Endothelial cell of umbilical vein (primary cell): ENCODE measurements at regions not wholly inside any gene's neighbourhood (a gene's known extent, or its start where the extent isn't known, plus 50 kb on each side); places are given as distances from the start of the nearest gene placed in this dataset.

ENCODE experiments used
- BruUV-seq: library from RNA; stranded (reverse); fragments of 400-500 nt; replicated peaks from 2 replicates; lab custom pipeline; 2021; lab: Mats Ljungman, UMichigan
- CTCF ChIA-PET: fragments of 300-600, 350-600 bp; sonication (Branson Sonifier 250); formaldehyde crosslinking; loops from one replicate; lab custom pipeline; 2021; ENCODE audit warnings: antibody characterized with exemption, inconsistent platforms; lab: Charles Lee
- POLR2A ChIA-PET: fragments of 300-600, 350-600 bp; sonication (Branson Sonifier 250); formaldehyde crosslinking; loops from one replicate; lab custom pipeline; 2021; ENCODE audit warnings: antibody characterized with exemption, inconsistent platforms; lab: Charles Lee
- DNase-seq: peaks from one replicate; pipeline ENCODE4 v3.0.0-alpha.2; 2011; ENCODE audit warnings: low read depth, low spot score
- FAIRE-seq: peaks from 2 replicates; lab custom pipeline; 2011; peaks lifted over from hg19 to GRCh38; lab: Jason Lieb, UNC
- H2AFZ ChIP-seq: 2 replicates; pipeline ENCODE4 v1.6.0; 2012; ENCODE audit warnings: low read depth, low read length, control low read depth, inconsistent platforms
- H3K27ac ChIP-seq: 2 replicates; pipeline ENCODE4 v1.5.1; 2011; ENCODE audit warnings: low read depth, mild to moderate bottlenecking, control low read depth, low read length, moderate library complexity; ENCODE audit not compliant: insufficient read depth
- H3K27me3 ChIP-seq, 2 experiments: 2 replicates each; pipeline versions ENCODE4 v1.6.0 to v1.6.1; 2011; ENCODE audit warnings: low read length in 2 of 2, mixed read lengths in 1 of 2; ENCODE audit not compliant: control insufficient read depth in 2 of 2, insufficient read depth in 2 of 2
- H3K36me3 ChIP-seq, 2 experiments: 2 replicates in 1 of 2; 3 replicates in 1 of 2; pipeline ENCODE4 v1.5.1; 2011; ENCODE audit warnings: low read length in 2 of 2, mild to moderate bottlenecking in 1 of 2, moderate library complexity in 1 of 2; ENCODE audit not compliant: control insufficient read depth in 2 of 2, insufficient read depth in 2 of 2; ENCODE audit errors: extremely low read depth in 1 of 2
- H3K4me1 ChIP-seq: 3 replicates; pipeline ENCODE4 v1.5.1; 2011; ENCODE audit warnings: mild to moderate bottlenecking, low read length; ENCODE audit not compliant: control insufficient read depth, insufficient read depth; ENCODE audit errors: extremely low read depth
- H3K4me2 ChIP-seq: 2 replicates; pipeline ENCODE4 v1.6.1; 2011; ENCODE audit warnings: low read length, control low read depth, mixed read lengths; ENCODE audit not compliant: insufficient read depth
- H3K4me3 ChIP-seq, 3 experiments: fragments of 200-600 bp in 1 of 3; sonication (generic), shearing (Covaris generic) in 1 of 3; replicated peaks in 1 of 3; 2 replicates each; pipeline ENCODE4 v1.5.1; 2011 to 2016; ENCODE audit warnings: control low read depth in 3 of 3, low read length in 3 of 3, mild to moderate bottlenecking in 2 of 3, inconsistent platforms in 1 of 3, low read depth in 1 of 3, moderate library complexity in 1 of 3; ENCODE audit not compliant: insufficient read depth in 1 of 3
- H3K79me2 ChIP-seq: 2 replicates; pipeline ENCODE4 v1.6.0; 2012; ENCODE audit warnings: low read length, inconsistent platforms; ENCODE audit not compliant: control insufficient read depth, insufficient read depth
- H3K9ac ChIP-seq: replicated peaks from 2 replicates; pipeline ENCODE3; 2011; ENCODE audit warnings: low read length, control low read depth; ENCODE audit not compliant: insufficient read depth; ENCODE audit errors: extremely low read depth
- H3K9me1 ChIP-seq: replicated peaks from 3 replicates; pipeline ENCODE4 v1.6.0; 2011; ENCODE audit warnings: mild to moderate bottlenecking, low read length; ENCODE audit not compliant: control insufficient read depth, insufficient read depth; ENCODE audit errors: extremely low read depth
- H3K9me3 ChIP-seq: replicated peaks from 2 replicates; pipeline ENCODE4 v1.5.1; 2012; ENCODE audit warnings: low read length, inconsistent platforms; ENCODE audit not compliant: control insufficient read depth, insufficient read depth
- H4K20me1 ChIP-seq: replicated peaks from 2 replicates; pipeline ENCODE3; 2011; ENCODE audit warnings: mild to moderate bottlenecking, low read length; ENCODE audit not compliant: control insufficient read depth, insufficient read depth; ENCODE audit errors: extremely low read depth
- EZH2 ChIP-seq: IDR thresholded peaks from 2 replicates; pipeline ENCODE4 v1.6.1; 2012; ENCODE audit warnings: borderline replicate concordance, low read depth, mild to moderate bottlenecking, moderate library complexity, low read length, inconsistent platforms; ENCODE audit not compliant: severe bottlenecking
- FOS ChIP-seq: IDR thresholded peaks from 2 replicates; pipeline ENCODE4 v1.6.1; 2011; ENCODE audit warnings: mild to moderate bottlenecking, low read length, moderate library complexity, borderline replicate concordance; ENCODE audit not compliant: insufficient read depth
- GATA2 ChIP-seq: IDR thresholded peaks from 2 replicates; pipeline ENCODE4 v1.7.0; 2011; ENCODE audit warnings: low read depth, mild to moderate bottlenecking, moderate library complexity, mixed read lengths, low read length; ENCODE audit not compliant: insufficient read length, insufficient read depth
- JUN ChIP-seq: IDR thresholded peaks from 2 replicates; pipeline ENCODE4 v1.6.1; 2011; ENCODE audit warnings: borderline replicate concordance, low read depth; ENCODE audit not compliant: insufficient read length, insufficient read depth
- MYC ChIP-seq: IDR thresholded peaks from one replicate; pipeline ENCODE4 v1.6.1; 2011; ENCODE audit warnings: mild to moderate bottlenecking, low read depth, low read length
- POLR2A ChIP-seq: IDR thresholded peaks from 2 replicates; pipeline ENCODE4 v1.6.1; 2012; ENCODE audit warnings: low read depth, mild to moderate bottlenecking, control low read depth, low read length
- POLR2AphosphoS5 ChIP-seq: IDR thresholded peaks from 2 replicates; pipeline ENCODE4 v1.6.1; 2012; ENCODE audit warnings: low read depth, mild to moderate bottlenecking, control low read depth, low read length, moderate library complexity; ENCODE audit not compliant: insufficient read depth
- dilution Hi-C: fragments of 300-500 bp; cut with MboI; formaldehyde crosslinking; loops from one replicate; pipeline ENCODE4 v1.15.0; 2019; ENCODE audit warnings: low sequenced_read_pairs; ENCODE audit not compliant: extremely low pct_ligation_motif_present
- intact Hi-C: fragments of 100-400 bp; cut with micrococcal nuclease; formaldehyde crosslinking; loops from one replicate; pipeline ENCODE4 v1.10.0; 2022
- TF ChIP-seq, protein P1 (sequence below), 2 donors: IDR thresholded peaks; 1 replicate in 1 of 2; 2 replicates in 1 of 2; pipeline ENCODE4 v1.5.1; 2011; ENCODE audit warnings: low read length in 2 of 2, mild to moderate bottlenecking in 2 of 2, moderate library complexity in 2 of 2, control low read depth in 1 of 2, inconsistent platforms in 1 of 2, low read depth in 1 of 2; ENCODE audit not compliant: insufficient read depth in 1 of 2; ENCODE audit errors: extremely low read depth in 1 of 2
- TF ChIP-seq, protein P2 (sequence below): IDR thresholded peaks from 2 replicates; pipeline ENCODE4 v1.6.1; 2011; ENCODE audit not compliant: insufficient read depth, insufficient read length

DNA sequence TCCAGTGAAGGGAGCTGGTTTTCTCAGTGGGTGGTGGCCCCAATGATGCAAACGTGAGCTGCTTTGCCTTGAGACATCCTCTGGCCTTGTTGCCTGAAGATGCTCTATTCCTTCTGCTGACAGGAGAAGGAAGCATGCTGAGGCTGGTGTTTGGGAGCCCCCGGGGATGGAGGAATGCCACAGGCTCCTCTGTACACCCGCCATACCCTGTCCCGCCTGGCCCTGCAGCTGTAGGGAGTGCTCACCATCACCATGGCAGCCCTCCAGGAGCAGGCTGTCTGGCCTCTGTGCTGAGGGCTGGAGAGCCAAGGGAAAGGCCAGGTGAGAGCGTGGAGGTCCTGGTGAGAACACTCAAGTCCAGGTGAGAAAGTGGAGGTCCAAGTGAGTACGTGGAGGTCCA, 134.4 kb downstream of the MRPL36 start:
- no peak overlapping the region for H3K9ac ChIP-seq
- CTCF ChIA-PET, result no interaction called here
- POLR2A ChIA-PET, result no interaction called here
- no peak overlapping the region for H3K27ac ChIP-seq
- H3K36me3 ChIP-seq, result no peaks in the 10 kb centered on the region
- H3K9me3 ChIP-seq, result no peaks in the 10 kb centered on the region
- no peak overlapping the region for H3K4me2 ChIP-seq
- FAIRE-seq (no peak), DNase-seq (no peak)
- no peak for TF ChIP-seq POLR2A
- TF ChIP-seq EZH2, result no peak
- no peak for TF ChIP-seq FOS
- no peak for TF ChIP-seq MYC
- TF ChIP-seq GATA2, result no peak
- TF ChIP-seq JUN, result no peak
- TF ChIP-seq, protein P1, sequence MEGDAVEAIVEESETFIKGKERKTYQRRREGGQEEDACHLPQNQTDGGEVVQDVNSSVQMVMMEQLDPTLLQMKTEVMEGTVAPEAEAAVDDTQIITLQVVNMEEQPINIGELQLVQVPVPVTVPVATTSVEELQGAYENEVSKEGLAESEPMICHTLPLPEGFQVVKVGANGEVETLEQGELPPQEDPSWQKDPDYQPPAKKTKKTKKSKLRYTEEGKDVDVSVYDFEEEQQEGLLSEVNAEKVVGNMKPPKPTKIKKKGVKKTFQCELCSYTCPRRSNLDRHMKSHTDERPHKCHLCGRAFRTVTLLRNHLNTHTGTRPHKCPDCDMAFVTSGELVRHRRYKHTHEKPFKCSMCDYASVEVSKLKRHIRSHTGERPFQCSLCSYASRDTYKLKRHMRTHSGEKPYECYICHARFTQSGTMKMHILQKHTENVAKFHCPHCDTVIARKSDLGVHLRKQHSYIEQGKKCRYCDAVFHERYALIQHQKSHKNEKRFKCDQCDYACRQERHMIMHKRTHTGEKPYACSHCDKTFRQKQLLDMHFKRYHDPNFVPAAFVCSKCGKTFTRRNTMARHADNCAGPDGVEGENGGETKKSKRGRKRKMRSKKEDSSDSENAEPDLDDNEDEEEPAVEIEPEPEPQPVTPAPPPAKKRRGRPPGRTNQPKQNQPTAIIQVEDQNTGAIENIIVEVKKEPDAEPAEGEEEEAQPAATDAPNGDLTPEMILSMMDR (IDR thresholded peaks at IDR 0.05; ENCODE audit: extremely low read depth in 1 of 2, insufficient read depth in 1 of 2, low read depth in 1 of 2, low read length in 2 of 2), result no peak
- H2AFZ ChIP-seq, result no peak overlapping the region
- intact Hi-C loops (loop anchor here (5.0 kb wide), 1 partner anchor 352 kb away; no protein-coding TSS in a partner anchor), dilution Hi-C loops (no loop called here)
- H3K4me3 ChIP-seq, result no peak overlapping the region
- H3K9me1 ChIP-seq, result no peaks in the 10 kb centered on the region
- H4K20me1 ChIP-seq, result no peaks in the 10 kb centered on the region
- no TSS peak for BruUV-seq
- H3K27me3 ChIP-seq, result peaks cover 18 to 21% of the 10 kb centered on the region in 2 experiments
- H3K79me2 ChIP-seq, result no peaks in the 10 kb centered on the region
- H3K4me1 ChIP-seq, result no peaks in the 10 kb centered on the region

DNA sequence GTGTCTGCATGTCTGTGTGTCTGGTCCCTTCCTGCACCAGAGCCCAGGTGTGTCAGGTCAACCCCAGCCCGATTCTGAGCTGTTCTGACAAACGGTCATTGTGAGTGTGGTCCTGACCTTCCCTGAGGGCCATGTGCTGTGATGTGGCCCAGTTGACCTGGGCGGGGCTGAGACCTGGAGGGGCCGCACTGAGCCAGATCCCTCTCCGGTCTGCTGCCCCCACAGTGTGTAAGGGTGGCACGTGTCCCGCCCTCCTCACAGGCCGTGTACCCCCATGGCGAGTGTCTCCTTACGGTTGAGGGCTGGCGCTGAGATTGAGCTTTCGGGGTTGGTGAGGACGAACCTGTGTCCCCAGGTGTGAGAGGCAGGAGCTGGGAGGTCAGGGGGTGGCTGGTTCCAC, 136.5 kb downstream of the MRPL36 start:
- Histone ChIP-seq H3K4me3 (no peak overlapping the region), H3K27me3 (peaks cover 13 to 14% of the 10 kb centered on the region in 2 experiments), H3K79me2 (no peaks in the 10 kb centered on the region), H3K4me2 (no peak overlapping the region), H3K4me1 (no peaks in the 10 kb centered on the region), H2AFZ (no peak overlapping the region), H3K36me3 (no peaks in the 10 kb centered on the region), H3K9ac (no peak overlapping the region), H4K20me1 (no peaks in the 10 kb centered on the region), H3K9me1 (no peaks in the 10 kb centered on the region), H3K9me3 (no peaks in the 10 kb centered on the region), H3K27ac (no peak overlapping the region)
- intact Hi-C loops (no loop called here), dilution Hi-C loops (no loop called here)
- POLR2A ChIA-PET, result no interaction called here
- CTCF ChIA-PET, result no interaction called here
- TF ChIP-seq POLR2AphosphoS5 (no peak), FOS (no peak), JUN (no peak), POLR2A (no peak), EZH2 (no peak), MYC (no peak), GATA2 (no peak)
- TF ChIP-seq, protein P1 (IDR thresholded peaks at IDR 0.05; ENCODE audit: extremely low read depth in 1 of 2, insufficient read depth in 1 of 2, low read depth in 1 of 2, low read length in 2 of 2), result no peak
- TF ChIP-seq, protein P2, sequence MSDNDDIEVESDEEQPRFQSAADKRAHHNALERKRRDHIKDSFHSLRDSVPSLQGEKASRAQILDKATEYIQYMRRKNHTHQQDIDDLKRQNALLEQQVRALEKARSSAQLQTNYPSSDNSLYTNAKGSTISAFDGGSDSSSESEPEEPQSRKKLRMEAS, result no peak
- DNase-seq, result no peak
- no peak for FAIRE-seq
- BruUV-seq, result no TSS peak
